Naive thymus-derived CD8-positive, alpha-beta T cell (primary cell): ENCODE measurements at regions not wholly inside any gene's neighbourhood (a gene's known extent, or its start where the extent isn't known, plus 50 kb on each side); places are given as distances from the start of the nearest gene placed in this dataset.

ENCODE experiments used
- ATAC-seq, 2 donors: fragments of 150-1000 bp; cut with Tn5 transposase in 1 of 2; sonication (Bioruptor Pico), chemical (Tn5 transposase) in 1 of 2; 1 replicate in 1 of 2; 2 replicates in 1 of 2; pipeline ENCODE4 v1.10.0; 2021; ENCODE audit warnings: mild to moderate bottlenecking in 2 of 2, moderate library complexity in 2 of 2
- POLR2A ChIA-PET: fragments of 350-600 bp; sonication (Branson Sonifier 250); formaldehyde crosslinking; loops from one replicate; lab custom pipeline; 2021; ENCODE audit warnings: antibody characterized with exemption; lab: Charles Lee
- DNase-seq, 10 donors: peaks; one replicate each; pipeline versions ENCODE4 v3.0.0 to v3.0.0-alpha.2; 2020 to 2022
- H3K27ac Mint-ChIP-seq, 10 donors: one replicate each; pipeline ENCODE4 v1.8.0; 2020 to 2022; ENCODE audit warnings: mild to moderate bottlenecking in 10 of 10, mixed read lengths in 10 of 10, moderate library complexity in 4 of 10, inconsistent platforms in 1 of 10
- H3K27me3 Mint-ChIP-seq, 5 donors: one replicate each; pipeline ENCODE4 v1.8.0; 2021 to 2022; ENCODE audit warnings: mixed read lengths in 5 of 5
- H3K36me3 Mint-ChIP-seq, 3 donors: one replicate each; pipeline ENCODE4 v1.8.0; 2020 to 2022; ENCODE audit warnings: mixed read lengths in 3 of 3, mild to moderate bottlenecking in 2 of 3, inconsistent platforms in 1 of 3
- H3K4me1 Mint-ChIP-seq, 4 donors: one replicate each; pipeline ENCODE4 v1.8.0; 2021 to 2022; ENCODE audit warnings: mixed read lengths in 4 of 4
- H3K4me3 Mint-ChIP-seq, 10 donors: one replicate each; pipeline ENCODE4 v1.8.0; 2020 to 2022; ENCODE audit warnings: mild to moderate bottlenecking in 10 of 10, mixed read lengths in 10 of 10, moderate library complexity in 6 of 10, inconsistent platforms in 1 of 10
- H3K9me3 Mint-ChIP-seq, 9 donors: one replicate each; pipeline ENCODE4 v1.8.0; 2020 to 2022; ENCODE audit warnings: mixed read lengths in 9 of 9, mild to moderate bottlenecking in 3 of 9, inconsistent platforms in 1 of 9, moderate library complexity in 1 of 9

GRCh38 chr2:41940060-41940744 lies 107.6 kb upstream of the PKDCC start:
- Mint-ChIP-seq H3K27ac (no peak overlapping the region), H3K36me3 (no peaks in the 10 kb centered on the region), H3K4me3 (no peak overlapping the region)

GRCh38 chr2:41940745-41941063 lies 107.1 kb upstream of the PKDCC start:
- H3K36me3 Mint-ChIP-seq, result no peaks in the 10 kb centered on the region
- H3K27me3 Mint-ChIP-seq, result peaks cover 2 to 12% (median 5%) of the 10 kb centered on the region in 5 donors
- H3K4me3 Mint-ChIP-seq, result no peak overlapping the region
- POLR2A ChIA-PET, result no interaction called here
- no peaks in the 10 kb centered on the region for H3K9me3 Mint-ChIP-seq
- H3K27ac Mint-ChIP-seq, result no peak overlapping the region
- H3K4me1 Mint-ChIP-seq, result no peaks in the 10 kb centered on the region
- ATAC-seq, result no peak
- DNase-seq, result no peak

More at GRCh38 chr2:41940060-41940744, 107.6 kb upstream of the PKDCC start:
- Mint-ChIP-seq H3K4me1 (no peaks in the 10 kb centered on the region), H3K9me3 (no peaks in the 10 kb centered on the region), H3K27me3 (peaks cover 0 to 12% (median 5%) of the 10 kb centered on the region in 5 donors)
- DNase-seq (no peak), ATAC-seq (no peak)
- POLR2A ChIA-PET, result no interaction called here

GRCh38 chr2:41941831-41942230 lies 106.0 kb upstream of the PKDCC start:
- POLR2A ChIA-PET, result no interaction called here
- H3K36me3 Mint-ChIP-seq, result no peaks in the 10 kb centered on the region
- no peaks in the 10 kb centered on the region for H3K4me1 Mint-ChIP-seq
- no peaks in the 10 kb centered on the region for H3K9me3 Mint-ChIP-seq
- DNase-seq (no peak), ATAC-seq (no peak)
- H3K27me3 Mint-ChIP-seq, result peaks cover 4 to 14% (median 10%) of the 10 kb centered on the region in 5 donors
- no peak overlapping the region for H3K4me3 Mint-ChIP-seq
- no peak overlapping the region for H3K27ac Mint-ChIP-seq

GRCh38 chr2:41942278-41942677 lies 105.5 kb upstream of the PKDCC start:
- H3K27me3 Mint-ChIP-seq, result peaks cover 4 to 14% (median 14%) of the 10 kb centered on the region in 5 donors
- H3K4me3 Mint-ChIP-seq, result no peak overlapping the region
- ATAC-seq (no peak), DNase-seq (no peak)
- no peaks in the 10 kb centered on the region for H3K9me3 Mint-ChIP-seq
- no peak overlapping the region for H3K27ac Mint-ChIP-seq
- no peaks in the 10 kb centered on the region for H3K36me3 Mint-ChIP-seq
- POLR2A ChIA-PET, result no interaction called here
- H3K4me1 Mint-ChIP-seq, result no peaks in the 10 kb centered on the region

- H3K4me3 Mint-ChIP-seq, result no peak overlapping the region
- H3K27ac Mint-ChIP-seq, result no peak overlapping the region
- no peak for ATAC-seq
- no peaks in the 10 kb centered on the region for H3K36me3 Mint-ChIP-seq
- peaks cover 6 to 23% (median 21%) of the 10 kb centered on the region in 5 donors for H3K27me3 Mint-ChIP-seq
- DNase-seq, result no peak
- no peaks in the 10 kb centered on the region for H3K9me3 Mint-ChIP-seq
- POLR2A ChIA-PET, result no interaction called here
- no peaks in the 10 kb centered on the region for H3K4me1 Mint-ChIP-seq
Measured at GRCh38 chr2:41943159-41943558, 104.7 kb upstream of the PKDCC start.

- Mint-ChIP-seq H3K36me3 (no peaks in the 10 kb centered on the region), H3K27ac (no peak overlapping the region), H3K4me3 (no peak overlapping the region), H3K9me3 (no peaks in the 10 kb centered on the region), H3K4me1 (no peaks in the 10 kb centered on the region), H3K27me3 (peaks cover 6 to 25% (median 23%) of the 10 kb centered on the region in 5 donors)
- POLR2A ChIA-PET, result no interaction called here
- DNase-seq, result no peak
- ATAC-seq, result no peak
Measured at GRCh38 chr2:41944220-41944880, 103.5 kb upstream of the PKDCC start.

GRCh38 chr2:41947701-41948396 lies 100.0 kb upstream of the PKDCC start:
- peak overlapping the region in 1 of 10 donors; percentile 54 for H3K27ac Mint-ChIP-seq

GRCh38 chr2:41948397-41948763 lies 99.4 kb upstream of the PKDCC start:
- H3K27ac Mint-ChIP-seq, result peak overlapping the region in 1 of 10 donors; percentile 54
- ATAC-seq (no peak), DNase-seq (no peak)
- H3K4me3 Mint-ChIP-seq, result no peak overlapping the region
- H3K27me3 Mint-ChIP-seq, result peaks cover 8 to 27% (median 23%) of the 10 kb centered on the region in 5 donors
- peaks cover 0 to 3% (median 0%) of the 10 kb centered on the region in 3 donors for H3K36me3 Mint-ChIP-seq
- peaks cover 0 to 3% (median 0%) of the 10 kb centered on the region in 4 donors for H3K4me1 Mint-ChIP-seq
- POLR2A ChIA-PET, result no interaction called here
- H3K9me3 Mint-ChIP-seq, result no peaks in the 10 kb centered on the region

More at GRCh38 chr2:41947701-41948396, 100.0 kb upstream of the PKDCC start:
- peaks cover 0 to 3% (median 0%) of the 10 kb centered on the region in 3 donors for H3K36me3 Mint-ChIP-seq
- H3K27me3 Mint-ChIP-seq, result peaks cover 8 to 29% (median 23%) of the 10 kb centered on the region in 5 donors
- no peaks in the 10 kb centered on the region for H3K9me3 Mint-ChIP-seq
- H3K4me3 Mint-ChIP-seq, result no peak overlapping the region
- POLR2A ChIA-PET, result no interaction called here
- H3K4me1 Mint-ChIP-seq, result peaks cover 0 to 1% (median 0%) of the 10 kb centered on the region in 4 donors
- ATAC-seq, result no peak
- no peak for DNase-seq

GRCh38 chr2:41949091-41949882 lies 98.5 kb upstream of the PKDCC start:
- DNase-seq, result no peak
- Mint-ChIP-seq H3K9me3 (no peaks in the 10 kb centered on the region), H3K4me1 (peaks cover 0 to 9% (median 0%) of the 10 kb centered on the region in 4 donors), H3K4me3 (no peak overlapping the region), H3K36me3 (peaks cover 0 to 3% (median 0%) of the 10 kb centered on the region in 3 donors), H3K27ac (no peak overlapping the region), H3K27me3 (peaks cover 6 to 25% (median 20%) of the 10 kb centered on the region in 5 donors)
- POLR2A ChIA-PET, result no interaction called here
- ATAC-seq, result no peak

GRCh38 chr2:41949883-41950665 lies 97.7 kb upstream of the PKDCC start:
- DNase-seq (no peak), ATAC-seq (no peak)
- POLR2A ChIA-PET, result no interaction called here
- H3K4me1 Mint-ChIP-seq, result peaks cover 0 to 14% (median 0%) of the 10 kb centered on the region in 4 donors
- H3K27ac Mint-ChIP-seq, result no peak overlapping the region
- no peaks in the 10 kb centered on the region for H3K9me3 Mint-ChIP-seq
- peaks cover 6 to 25% (median 20%) of the 10 kb centered on the region in 5 donors for H3K27me3 Mint-ChIP-seq
- H3K36me3 Mint-ChIP-seq, result peaks cover 0 to 3% (median 0%) of the 10 kb centered on the region in 3 donors
- no peak overlapping the region for H3K4me3 Mint-ChIP-seq

GRCh38 chr2:41950666-41950960 lies 97.2 kb upstream of the PKDCC start:
- ATAC-seq, result no peak
- POLR2A ChIA-PET, result no interaction called here
- no peaks in the 10 kb centered on the region for H3K9me3 Mint-ChIP-seq
- DNase-seq, result no peak
- H3K36me3 Mint-ChIP-seq, result peaks cover 0 to 3% (median 0%) of the 10 kb centered on the region in 3 donors
- peak overlapping the region in 1 of 10 donors; percentile 18 for H3K27ac Mint-ChIP-seq
- H3K4me3 Mint-ChIP-seq, result no peak overlapping the region
- peaks cover 6 to 24% (median 20%) of the 10 kb centered on the region in 5 donors for H3K27me3 Mint-ChIP-seq
- peaks cover 0 to 19% (median 0%) of the 10 kb centered on the region in 4 donors for H3K4me1 Mint-ChIP-seq
